ACHN (cell line): ENCODE measurements at regions not wholly inside any gene's neighbourhood (a gene's known extent, or its start where the extent isn't known, plus 50 kb on each side); places are given as distances from the start of the nearest gene placed in this dataset.

Source experiments
- DNase-seq: peaks from one replicate; pipeline ENCODE4 v3.0.0-alpha.2; 2015
- in situ Hi-C: cut with HindIII; loops from 2 replicates; pipeline ENCODE4 v1.10.0; 2017; ENCODE audit warnings: low sequenced_read_pairs, low pct_ligation_motif_present, low pct_unique_long_range_greater_than_20kb

GRCh38 chr12:114263056-114263805, 142.7 kb downstream of the TBX5 start:
- DNase-seq: no peak
- in situ Hi-C loops: no loop called here

DNA sequence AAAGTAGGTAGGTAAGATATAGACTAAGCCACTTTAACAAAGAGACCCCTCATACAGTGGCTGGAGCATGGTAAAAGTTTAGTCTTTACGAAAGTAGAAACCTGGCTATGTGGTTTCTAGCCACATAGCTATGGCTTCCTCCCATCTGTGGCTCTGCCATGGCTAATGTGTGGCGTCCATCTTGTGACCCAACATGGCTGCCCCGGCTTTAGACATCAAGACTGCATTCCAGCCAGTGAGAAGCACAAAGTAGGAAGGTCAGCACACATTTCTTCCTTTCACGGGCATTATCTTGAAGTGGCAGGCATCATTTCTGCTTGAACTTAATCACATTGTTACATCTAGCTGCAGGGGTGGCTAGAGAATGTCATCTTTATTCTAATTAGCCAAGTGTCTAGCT, 148.3 kb downstream of the TBX5 start:
- in situ Hi-C loops: no loop called here
- DNase-seq: no peak

DNA sequence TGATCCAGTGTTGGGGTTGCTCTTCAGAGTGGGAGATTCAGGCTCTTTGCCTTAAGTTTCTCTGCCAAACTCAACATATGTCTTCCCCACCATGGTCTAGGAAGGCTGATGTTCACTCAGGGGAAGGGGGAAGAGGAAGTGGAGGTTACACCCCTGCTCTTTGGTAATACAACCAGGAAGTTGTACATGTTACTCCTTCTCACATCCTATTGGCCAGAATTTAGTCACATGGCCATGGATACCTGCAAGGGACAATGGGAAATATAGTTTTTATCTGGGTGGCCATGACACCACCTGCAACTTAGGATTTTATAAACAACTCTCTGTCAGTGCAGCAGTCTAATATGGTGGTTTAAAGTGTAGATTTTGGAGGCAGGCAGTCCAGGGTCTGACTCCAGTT, 150.9 kb downstream of the TBX5 start:
- in situ Hi-C loops: no loop called here
- DNase-seq: no peak

- in situ Hi-C loops: no loop called here
- DNase-seq: no peak
These were observed 151.8 kb downstream of the TBX5 start for GRCh38 chr12:114253976-114254778.

DNA sequence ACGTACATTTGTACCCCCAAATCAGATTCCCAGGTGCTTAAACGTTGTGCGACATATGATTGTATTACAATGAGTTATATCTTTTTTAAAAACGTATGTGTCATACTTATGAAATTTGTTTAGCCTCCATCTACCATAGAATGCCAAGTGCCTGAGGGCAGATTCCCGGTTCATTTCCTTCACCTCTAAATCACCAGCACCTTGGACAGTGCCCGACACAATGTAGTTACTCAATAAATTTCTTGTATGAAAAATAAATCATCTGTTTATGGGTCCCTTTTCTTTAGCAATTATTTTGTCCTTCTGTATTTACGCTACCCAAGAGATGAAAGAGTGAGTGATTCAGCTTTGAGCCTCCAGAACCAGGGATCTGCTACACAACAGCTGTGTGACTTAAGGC, 157.4 kb downstream of the TBX5 start:
- no peak for DNase-seq
- in situ Hi-C loops: no loop called here

DNA sequence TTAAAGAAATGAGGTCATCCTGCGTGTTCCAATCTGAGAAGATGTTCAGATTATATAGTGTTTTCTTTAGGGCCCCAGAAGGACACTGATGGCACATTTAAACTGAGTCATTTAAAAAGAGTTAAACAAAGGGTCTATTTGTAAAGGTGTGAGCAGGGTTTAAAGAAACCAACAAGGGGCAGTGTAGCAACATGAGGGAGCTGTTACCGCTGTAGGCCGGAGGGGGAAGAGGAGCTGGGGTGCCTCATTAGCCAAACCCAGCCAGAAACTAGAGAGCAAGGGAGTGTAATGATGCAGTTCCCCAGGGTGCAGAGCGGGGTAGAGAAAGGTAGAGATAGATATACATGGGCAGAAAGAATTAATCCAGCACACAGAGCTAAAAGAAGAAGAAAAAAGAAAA, 160.4 kb downstream of the TBX5 start:
- in situ Hi-C loops: no loop called here
- DNase-seq: no peak

- in situ Hi-C loops: no loop called here
- DNase-seq: no peak
These were observed 163.9 kb downstream of the TBX5 start for GRCh38 chr12:114241973-114242434.

- no peak for DNase-seq
- in situ Hi-C loops: no loop called here
These were observed 165.7 kb downstream of the TBX5 start for GRCh38 chr12:114240288-114240687.

GRCh38 chr12:114238808-114239207, 167.1 kb downstream of the TBX5 start:
- no peak for DNase-seq
- in situ Hi-C loops: no loop called here

- in situ Hi-C loops: no loop called here
- DNase-seq: no peak
These were observed 168.7 kb downstream of the TBX5 start for GRCh38 chr12:114237230-114237629.

DNA sequence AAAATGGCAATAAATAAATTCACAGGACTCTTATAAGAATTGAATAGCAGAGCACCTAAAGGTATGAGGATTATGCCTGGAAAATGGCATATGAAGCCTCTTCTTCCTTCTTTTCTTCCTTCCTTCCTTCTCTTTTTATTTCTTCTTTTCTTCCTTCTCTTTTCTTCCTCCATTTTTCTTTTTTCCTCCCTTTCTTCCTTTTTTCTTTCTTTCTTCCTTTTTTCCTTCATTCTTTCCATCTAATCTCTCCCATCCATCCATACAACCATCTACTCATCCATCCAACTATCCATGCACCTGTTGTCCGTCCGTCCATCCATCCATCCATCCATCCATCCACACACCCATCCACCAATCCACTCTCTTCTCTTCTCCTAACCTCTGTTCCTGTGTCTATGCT, 173.8 kb downstream of the TBX5 start:
- no peak for DNase-seq
- in situ Hi-C loops: no loop called here

- in situ Hi-C loops: no loop called here
- no peak for DNase-seq
These were observed 176.8 kb downstream of the TBX5 start for GRCh38 chr12:114229150-114229549.

DNA sequence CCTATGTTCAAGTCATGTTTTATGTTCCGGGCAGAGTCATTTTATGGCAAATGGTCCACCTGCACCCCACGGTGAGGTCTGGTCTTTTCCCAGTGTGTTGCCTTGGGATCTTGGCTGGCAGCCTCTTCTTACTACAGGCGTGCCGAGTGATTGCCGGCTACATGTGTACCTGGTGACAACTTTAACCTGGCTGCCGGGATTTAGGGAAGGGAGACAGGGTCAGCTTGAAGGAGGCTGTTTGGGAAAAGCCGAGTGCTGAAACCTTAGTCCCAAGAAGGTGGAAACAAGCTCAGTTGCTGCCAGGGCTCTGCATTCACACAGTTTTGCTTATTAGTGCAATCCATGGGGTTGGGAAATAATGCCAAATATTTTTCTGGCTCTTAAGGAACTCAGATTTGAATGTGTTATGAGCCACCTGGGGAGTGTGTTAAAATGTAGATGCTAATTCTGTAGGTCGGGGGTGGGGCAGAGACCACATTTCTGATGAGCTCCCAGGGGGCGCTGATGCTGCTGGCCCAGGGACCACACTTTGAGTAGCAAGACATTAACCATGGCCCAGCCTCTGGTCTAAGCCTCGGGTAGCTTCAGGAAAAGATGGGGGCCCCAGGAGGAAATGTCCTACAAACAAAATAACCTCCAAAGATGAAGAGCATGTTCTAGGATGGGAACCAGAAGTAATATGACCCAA, 179.6 kb downstream of the TBX5 start:
- in situ Hi-C loops: no loop called here
- no peak for DNase-seq

GRCh38 chr12:114221957-114222630, 183.8 kb downstream of the TBX5 start:
- no peak for DNase-seq
- in situ Hi-C loops: no loop called here

DNA sequence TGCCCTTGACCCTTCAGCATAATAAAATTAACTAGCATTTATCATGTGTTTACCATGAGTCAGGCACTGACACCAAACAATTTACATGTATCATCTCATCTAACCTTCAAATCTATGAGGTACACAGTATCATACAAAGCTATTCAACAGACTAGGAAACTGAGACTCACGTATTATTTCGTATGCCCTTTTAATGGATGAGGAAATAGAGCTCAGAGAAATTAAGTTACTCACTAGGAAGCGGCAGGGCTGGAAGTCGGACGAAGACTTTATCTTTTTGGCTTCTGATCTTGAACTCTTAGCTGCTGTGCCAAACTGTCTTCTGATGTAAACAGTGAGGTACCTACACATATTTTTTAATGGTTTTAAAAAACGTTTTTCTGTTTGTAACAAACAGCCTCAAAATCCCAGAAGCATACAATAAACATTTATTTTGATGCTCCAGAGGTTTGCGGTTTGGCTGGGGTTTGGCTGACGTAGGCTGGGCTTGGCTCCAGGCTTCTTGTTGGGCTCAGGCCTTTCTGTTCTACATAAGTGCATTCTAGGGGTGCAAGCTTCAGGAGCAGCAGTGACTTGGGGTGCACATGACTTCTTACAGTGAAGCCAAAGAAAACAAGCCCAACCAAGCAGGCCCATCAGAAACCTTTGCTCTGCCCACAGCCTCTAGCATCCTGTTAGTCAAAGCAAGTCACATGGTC, 184.7 kb downstream of the TBX5 start:
- DNase-seq: no peak
- in situ Hi-C loops: no loop called here

- DNase-seq: no peak
- in situ Hi-C loops: no loop called here
These were observed 185.6 kb downstream of the TBX5 start for GRCh38 chr12:114220311-114220710.

DNA sequence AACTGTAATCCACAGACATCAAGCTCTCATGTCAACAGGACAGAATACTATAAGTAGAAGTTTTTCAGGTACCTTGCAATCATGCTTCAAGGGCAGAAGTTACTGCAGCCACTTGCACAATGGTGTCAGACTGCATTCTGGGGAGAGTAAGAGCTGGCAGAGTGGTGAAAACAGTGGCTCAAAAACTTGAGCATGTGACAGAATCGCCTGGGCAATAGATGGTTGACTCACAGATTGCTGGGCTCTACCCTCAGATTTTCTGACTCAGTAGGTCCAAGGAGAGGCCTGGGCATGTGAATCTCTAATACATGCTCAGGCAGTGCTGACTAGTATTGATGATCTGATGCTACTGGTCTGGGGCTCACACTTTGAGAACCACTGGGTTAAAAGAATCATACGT, 187.8 kb downstream of the TBX5 start:
- in situ Hi-C loops: no loop called here
- DNase-seq: no peak

DNA sequence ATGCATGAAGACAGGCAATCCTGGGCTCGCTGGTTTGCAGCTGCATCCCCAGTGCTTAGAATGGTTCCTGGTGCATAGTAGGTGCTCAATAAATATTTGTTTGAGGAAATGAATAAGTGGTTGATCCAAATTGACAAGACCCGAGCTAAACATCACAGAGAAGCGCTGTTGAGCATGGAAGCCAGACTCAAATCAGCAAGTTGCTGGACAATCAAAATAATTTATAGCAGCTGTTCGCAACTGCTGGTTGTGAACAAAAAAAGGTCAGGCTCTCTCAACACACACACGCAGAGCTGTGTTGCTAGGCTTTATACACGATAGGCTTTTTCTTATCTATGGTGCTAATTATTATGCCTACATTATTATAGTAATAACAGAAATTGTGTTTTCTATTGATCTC, 190.2 kb downstream of the TBX5 start:
- no peak for DNase-seq
- in situ Hi-C loops: no loop called here
